Hematopoietic multipotent progenitor cell treated with erythropoietin and hydrocortisone succinate and interleukin-3 and kit ligand, for 8 days (in vitro differentiated cells): ENCODE measurements at regions not wholly inside any gene's neighbourhood (a gene's known extent, or its start where the extent isn't known, plus 50 kb on each side); places are given as distances from the start of the nearest gene placed in this dataset.

Experiments used
- DNase-seq: peaks from one replicate; pipeline ENCODE4 v3.0.0-alpha.2; 2015

DNA sequence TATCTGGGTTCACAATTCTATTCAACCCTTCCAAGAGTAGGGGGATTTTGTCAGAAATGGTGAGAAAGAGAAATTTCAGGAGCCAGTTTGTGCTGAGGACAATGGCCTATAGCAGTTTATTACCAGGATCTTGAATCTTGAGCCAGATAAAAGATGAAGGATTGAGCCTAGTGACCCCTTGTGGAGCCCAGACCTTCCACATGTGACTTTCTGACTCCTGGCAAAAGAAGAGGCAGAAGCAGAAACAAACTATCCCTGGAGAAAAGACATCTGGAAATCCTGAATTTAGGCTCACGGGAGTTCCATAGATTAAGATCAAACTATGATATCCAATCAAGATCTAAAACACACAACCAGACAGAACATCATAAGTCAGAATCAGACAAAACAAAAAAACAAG, 60.9 kb upstream of the CHRM2 start:
- DNase-seq, result no peak

DNA sequence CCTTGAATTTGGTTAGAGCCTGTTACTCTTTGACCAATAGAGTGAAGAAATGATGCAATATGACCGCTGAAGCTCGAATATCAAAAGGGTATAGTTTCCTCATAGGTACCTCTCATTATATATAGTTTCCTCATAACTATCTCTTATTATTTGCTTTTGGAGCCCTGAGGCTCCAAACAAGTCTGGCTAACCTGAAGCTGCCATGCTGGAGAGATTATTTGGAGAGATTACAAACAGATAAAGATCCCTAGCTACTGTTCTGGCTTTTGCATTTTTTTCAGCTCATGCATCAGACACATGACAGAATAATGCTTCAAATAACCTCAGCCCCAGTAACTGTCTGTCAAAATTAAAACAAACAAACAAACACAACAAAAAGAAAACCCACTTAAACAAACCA, 65.4 kb upstream of the CHRM2 start:
- DNase-seq, result no peak

DNA sequence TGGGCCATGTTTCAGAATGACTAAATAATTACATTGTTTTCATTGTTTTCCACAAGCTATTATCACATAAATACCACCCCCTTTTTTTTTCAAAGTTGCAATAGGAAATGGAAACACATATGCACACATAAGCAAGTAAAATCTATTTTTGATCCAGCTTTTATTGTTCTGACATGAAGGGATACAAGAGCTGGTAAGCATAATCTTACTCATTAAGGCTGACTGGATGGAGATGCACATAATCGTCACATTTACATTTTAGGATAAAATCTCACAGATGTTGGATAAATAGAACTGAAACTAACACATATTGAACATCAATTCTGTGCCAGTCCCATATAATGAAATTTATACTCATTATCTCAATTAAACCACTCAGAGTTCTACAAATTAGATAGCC, 84.5 kb upstream of the CHRM2 start:
- no peak for DNase-seq

GRCh38 chr7:136741941-136742340, 126.5 kb upstream of the CHRM2 start:
- no peak for DNase-seq

DNA sequence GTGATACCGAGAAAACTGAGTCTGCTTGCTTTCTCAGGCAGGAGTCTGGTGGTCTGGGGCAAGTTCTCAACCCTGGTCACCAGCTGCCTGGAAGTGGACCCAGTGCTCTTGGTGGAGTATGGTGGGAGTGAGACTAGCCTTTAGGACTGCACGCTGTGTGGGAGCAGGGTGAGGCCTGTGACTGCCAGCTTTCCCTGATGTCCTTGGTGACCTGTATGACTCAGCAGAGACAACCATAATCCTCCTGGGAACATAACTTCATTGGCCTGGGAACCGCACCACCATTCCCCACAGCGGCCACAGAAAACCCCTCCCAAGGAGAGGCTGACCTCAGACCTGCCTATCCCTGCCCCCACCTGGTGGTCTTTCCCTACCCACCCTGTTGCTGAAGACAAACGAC, 139.5 kb upstream of the CHRM2 start:
- no peak for DNase-seq

GRCh38 chr7:136726460-136726859, 142.0 kb upstream of the CHRM2 start:
- no peak for DNase-seq

DNA sequence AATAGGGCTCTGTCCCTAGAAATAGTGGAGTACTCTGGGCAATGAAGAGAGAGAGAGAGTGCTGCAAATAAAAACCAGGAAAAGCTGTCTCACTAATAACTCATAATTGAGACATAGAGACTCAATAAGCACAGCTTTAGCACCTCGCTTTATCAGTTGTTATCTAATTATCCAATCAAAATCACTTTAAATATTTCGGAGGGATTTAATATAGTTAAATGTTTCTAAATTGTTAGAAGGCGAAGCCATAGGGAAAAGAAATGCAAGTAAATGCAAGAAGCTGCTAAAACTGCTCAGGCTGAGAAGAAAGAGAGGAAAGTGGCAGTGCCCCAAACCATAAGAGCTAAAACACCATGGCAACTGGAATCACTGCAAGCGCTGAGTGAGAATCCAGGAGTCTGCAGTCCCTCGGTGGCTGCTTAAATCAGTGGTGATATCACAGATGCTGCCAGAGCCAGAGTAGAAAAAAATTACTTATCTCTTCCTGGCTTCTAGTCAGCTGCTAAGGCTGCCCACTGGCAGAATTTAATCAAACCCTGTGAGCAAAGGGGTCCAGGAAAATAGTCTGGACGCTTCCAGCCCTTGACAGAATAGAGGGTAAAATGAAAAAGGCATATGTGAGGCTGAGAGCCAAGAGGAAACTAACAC, 150.4 kb upstream of the CHRM2 start:
- no peak for DNase-seq

GRCh38 chr7:136714062-136714461, 154.4 kb upstream of the CHRM2 start:
- no peak for DNase-seq

GRCh38 chr7:136710751-136711150, 157.7 kb upstream of the CHRM2 start:
- DNase-seq, result no peak

DNA sequence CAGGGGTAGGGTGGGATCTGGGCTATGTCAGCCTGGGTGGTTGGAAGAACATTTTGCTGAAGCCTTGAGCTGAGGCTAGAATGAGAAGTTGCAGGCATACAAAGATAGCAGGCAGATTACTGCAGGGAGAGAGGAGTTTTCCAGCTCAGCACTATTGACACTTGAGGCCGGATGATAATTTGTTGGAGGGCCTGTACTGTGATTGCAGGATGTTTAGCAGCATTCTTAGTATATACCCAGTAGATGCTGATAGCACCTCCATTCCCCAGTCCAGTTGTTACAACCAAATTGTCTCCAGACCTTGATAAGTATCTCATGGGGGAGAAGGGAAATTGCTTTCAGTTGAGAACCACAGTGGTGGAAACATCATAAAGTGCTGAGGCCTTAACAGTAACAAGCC, 158.6 kb upstream of the CHRM2 start:
- DNase-seq, result no peak

GRCh38 chr7:136702913-136703312, 165.5 kb upstream of the CHRM2 start:
- no peak for DNase-seq

- no peak for DNase-seq
Measured at GRCh38 chr7:136698977-136699376, 169.5 kb upstream of the CHRM2 start.

DNA sequence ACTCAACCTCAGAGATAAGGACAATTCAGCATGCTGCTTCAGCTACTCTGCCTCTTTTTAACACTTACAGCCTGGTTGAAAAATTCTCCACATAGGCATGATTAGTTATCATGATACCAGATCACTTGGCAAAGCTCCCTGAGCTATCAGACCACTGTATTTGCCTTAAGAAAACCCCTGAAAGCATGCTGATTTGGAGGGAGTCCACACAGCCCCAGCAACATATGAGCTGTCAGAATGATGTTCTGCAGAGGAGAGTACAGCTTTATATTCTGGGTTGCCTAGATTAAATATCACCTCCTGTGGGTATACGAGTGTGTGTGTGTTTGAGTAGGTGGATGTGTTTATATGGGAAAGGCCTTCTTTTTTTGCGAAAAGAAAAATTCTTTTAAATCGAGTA, 170.2 kb upstream of the CHRM2 start:
- DNase-seq, result no peak

DNA sequence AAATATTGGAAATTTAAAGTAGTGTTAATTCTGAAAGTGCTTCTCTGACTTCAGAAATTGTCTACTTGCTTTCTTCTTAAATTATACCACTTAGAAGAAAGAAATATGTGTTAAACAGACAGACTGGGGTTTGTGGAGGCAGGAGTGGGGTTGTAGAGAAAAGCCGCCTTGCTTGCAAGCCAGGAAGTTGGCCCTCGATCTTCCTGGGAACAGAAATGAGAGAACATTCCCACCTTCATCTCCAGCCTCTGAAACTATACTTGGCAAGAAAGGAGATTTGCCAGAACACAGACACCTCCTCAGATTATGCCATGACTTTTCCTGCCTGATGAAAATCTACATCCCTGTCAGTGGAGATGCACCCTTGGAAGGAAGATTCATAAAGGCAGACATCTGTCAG, 171.2 kb upstream of the CHRM2 start:
- DNase-seq, result no peak

- no peak for DNase-seq
Measured at GRCh38 chr7:136693166-136694119, 175.0 kb upstream of the CHRM2 start.

DNA sequence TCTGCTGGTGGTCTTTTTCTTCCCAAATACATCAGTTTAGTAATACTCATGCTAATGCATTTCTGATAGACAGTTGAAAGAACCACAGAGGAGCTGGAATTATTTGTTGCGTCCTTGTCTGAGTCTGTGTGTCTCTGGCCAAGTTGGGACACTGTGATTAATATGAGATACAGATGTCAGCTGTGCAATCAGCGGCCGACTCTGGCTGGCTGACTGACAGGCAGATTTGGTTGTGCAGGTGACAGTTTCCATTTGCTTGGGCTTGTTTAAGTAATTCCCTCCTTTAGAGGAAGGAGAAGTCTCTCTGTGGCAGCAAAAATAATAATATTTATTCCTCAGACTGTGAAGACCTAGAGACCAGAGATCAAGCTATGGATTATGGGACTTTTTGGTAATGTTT, 176.2 kb upstream of the CHRM2 start:
- no peak for DNase-seq

GRCh38 chr7:136688601-136689000, 179.9 kb upstream of the CHRM2 start:
- DNase-seq, result no peak

- peak; percentile 35 for DNase-seq
Measured at GRCh38 chr7:136687693-136688322, 180.6 kb upstream of the CHRM2 start.

- DNase-seq, result no peak
Measured at GRCh38 chr7:136685501-136686173, 182.8 kb upstream of the CHRM2 start.

- no peak for DNase-seq
Measured at GRCh38 chr7:136677471-136678365, 190.7 kb upstream of the CHRM2 start.

- DNase-seq, result no peak
Measured at GRCh38 chr7:136667584-136667983, 200.9 kb upstream of the CHRM2 start.

GRCh38 chr7:136665878-136666509, 202.5 kb upstream of the CHRM2 start:
- no peak for DNase-seq
